GM06990 (cell line): ENCODE measurements at regions not wholly inside any gene's neighbourhood (a gene's known extent, or its start where the extent isn't known, plus 50 kb on each side); places are given as distances from the start of the nearest gene placed in this dataset.

Experiments
- DNase-seq: peaks from one replicate; pipeline ENCODE4 v3.0.0-alpha.2; 2011; ENCODE audit not compliant: insufficient read length; ENCODE audit errors: extremely low read depth
- H3K27me3 ChIP-seq: replicated peaks from 2 replicates; pipeline ENCODE4 v1.6.0; 2011; ENCODE audit warnings: low read length; ENCODE audit not compliant: control insufficient read depth, insufficient read depth
- H3K36me3 ChIP-seq: 2 replicates; pipeline ENCODE4 v1.5.1; 2011; ENCODE audit warnings: low read length; ENCODE audit not compliant: control insufficient read depth, insufficient read depth
- H3K4me3 ChIP-seq: replicated peaks from 2 replicates; pipeline ENCODE4 v1.5.1; 2011; ENCODE audit warnings: low read depth, mild to moderate bottlenecking, control low read depth, low read length
- CTCF ChIP-seq: IDR thresholded peaks from 2 replicates; pipeline ENCODE4 v1.5.1; 2011; ENCODE audit warnings: low read length, control low read depth, mild to moderate bottlenecking, inconsistent platforms; ENCODE audit not compliant: insufficient read depth, poor library complexity, severe bottlenecking

DNA sequence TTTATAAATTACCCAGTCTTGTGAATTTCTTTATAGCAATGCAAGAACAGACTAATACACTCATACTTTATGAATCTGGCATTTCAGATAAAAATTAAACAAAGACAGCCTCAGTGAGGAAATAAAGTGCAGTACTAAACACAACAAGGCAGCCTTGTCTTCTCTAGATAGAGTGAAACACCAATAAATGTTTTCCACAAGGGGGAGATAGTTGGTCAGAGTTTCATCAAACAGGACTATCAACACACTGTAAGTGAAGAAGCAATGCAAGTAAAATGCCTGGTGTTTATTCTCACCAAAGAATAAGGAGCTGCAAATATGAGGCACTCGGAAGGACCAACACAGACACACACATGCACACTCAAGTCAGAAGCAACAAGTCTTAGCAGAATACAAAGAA is 62.8 kb downstream of the FAM9B start:
- DNase-seq: peak; percentile 8
- no peaks in the 10 kb centered on the region for H3K36me3 ChIP-seq
- peak; percentile 20 for TF ChIP-seq CTCF
- no peaks in the 10 kb centered on the region for H3K27me3 ChIP-seq
- H3K4me3 ChIP-seq: no peak overlapping the region

DNA sequence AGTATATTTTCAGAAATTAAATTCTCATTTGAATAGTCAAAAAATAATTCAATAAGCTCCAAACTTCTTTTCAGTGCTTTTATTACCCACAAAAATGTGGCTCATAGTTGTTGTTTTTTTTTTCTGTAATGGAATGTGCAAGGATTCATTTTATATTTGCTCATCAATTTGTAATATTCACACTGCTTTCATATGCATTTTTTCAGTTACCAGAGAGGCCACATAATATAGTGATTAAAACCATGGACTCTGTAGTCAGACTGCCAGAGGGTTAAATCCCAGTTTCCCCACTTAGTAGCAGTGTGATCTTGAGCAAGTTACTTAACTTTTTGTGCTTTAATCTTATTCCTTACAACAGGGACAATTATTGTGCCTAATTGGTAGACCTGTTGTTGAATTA is 64.5 kb downstream of the FAM9B start:
- no peak overlapping the region for H3K4me3 ChIP-seq
- no peak for DNase-seq
- no peaks in the 10 kb centered on the region for H3K36me3 ChIP-seq
- H3K27me3 ChIP-seq: no peaks in the 10 kb centered on the region
- TF ChIP-seq CTCF: no peak

DNA sequence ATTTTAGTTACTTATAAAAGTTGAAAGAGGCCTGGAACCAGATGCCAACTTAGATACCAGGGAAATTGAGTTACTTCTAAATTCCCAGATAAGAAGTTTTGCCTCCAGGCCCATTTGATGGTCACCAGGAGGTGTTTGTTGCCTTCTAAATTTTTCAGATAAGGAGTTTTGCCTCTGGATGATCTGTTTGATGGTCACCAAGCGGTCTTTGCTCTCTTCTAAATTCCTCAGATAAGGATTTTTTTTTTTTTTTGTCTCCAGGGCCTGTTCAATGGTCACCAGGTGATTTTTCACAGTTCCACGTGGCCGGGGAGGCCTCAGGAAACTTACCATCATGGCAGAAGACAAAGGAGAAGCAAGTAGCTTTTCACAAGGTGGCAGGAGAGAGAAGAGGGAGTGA is 66.5 kb downstream of the FAM9B start:
- Histone ChIP-seq H3K4me3 (no peak overlapping the region), H3K27me3 (no peaks in the 10 kb centered on the region), H3K36me3 (no peaks in the 10 kb centered on the region)
- TF ChIP-seq CTCF: no peak
- DNase-seq: no peak

DNA sequence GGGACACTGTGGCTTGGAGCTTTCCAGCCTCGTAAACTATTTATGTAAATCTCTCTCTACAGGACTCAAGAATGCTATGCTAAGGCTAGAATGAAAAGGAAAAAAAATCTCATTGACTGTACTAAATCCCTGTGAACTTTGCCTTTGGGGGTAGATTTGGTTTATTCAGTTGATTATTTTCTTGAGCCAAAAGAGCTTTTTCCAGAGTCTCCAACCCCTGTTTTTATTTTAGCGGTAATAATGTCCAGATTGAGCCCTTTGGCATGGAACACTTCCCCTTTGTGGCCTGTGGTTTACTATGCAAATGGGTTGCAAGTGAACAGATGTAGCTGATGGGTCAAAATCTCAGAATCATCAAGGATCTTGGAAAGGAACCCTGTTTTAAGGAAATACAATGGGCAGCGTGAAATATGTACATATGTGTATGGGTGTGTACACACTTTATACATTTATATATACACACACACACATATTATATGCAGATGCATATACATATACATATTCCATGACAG is 72.9 kb downstream of the FAM9B start:
- DNase-seq: no peak
- no peaks in the 10 kb centered on the region for H3K27me3 ChIP-seq
- no peak for TF ChIP-seq CTCF
- H3K4me3 ChIP-seq: no peak overlapping the region
- no peaks in the 10 kb centered on the region for H3K36me3 ChIP-seq

DNA sequence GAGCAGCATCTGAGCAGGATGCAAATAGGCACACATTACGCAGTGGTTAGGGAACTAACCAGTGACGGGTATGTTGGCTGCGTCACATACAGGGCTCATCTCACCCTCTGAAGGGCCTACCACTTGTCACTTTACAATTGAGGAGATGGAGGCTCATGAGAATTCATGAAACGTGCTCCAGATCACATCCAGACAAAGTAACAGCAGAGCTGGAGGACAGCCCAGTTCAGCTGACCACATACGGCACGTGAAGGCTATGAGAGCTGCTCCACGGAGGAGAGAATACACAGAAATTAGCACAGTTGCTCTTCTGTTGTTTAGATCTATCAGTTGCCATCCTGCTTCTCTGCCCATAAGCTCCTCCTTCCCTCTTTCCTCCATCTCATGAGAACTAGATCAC is 78.4 kb downstream of the FAM9B start:
- H3K4me3 ChIP-seq: no peak overlapping the region
- H3K27me3 ChIP-seq: no peaks in the 10 kb centered on the region
- DNase-seq: no peak
- no peaks in the 10 kb centered on the region for H3K36me3 ChIP-seq
- no peak for TF ChIP-seq CTCF

GRCh38 chrX:8946563-8946962 is 87.4 kb downstream of the FAM9B start:
- no peaks in the 10 kb centered on the region for H3K27me3 ChIP-seq
- TF ChIP-seq CTCF: no peak
- H3K4me3 ChIP-seq: no peak overlapping the region
- no peaks in the 10 kb centered on the region for H3K36me3 ChIP-seq
- no peak for DNase-seq
